ENCODE measurements at regions not wholly inside any gene's neighbourhood (a gene's known extent, or its start where the extent isn't known, plus 50 kb on each side); places are given as distances from the start of the nearest gene placed in this dataset.

- DNase-seq: no peak
Measured at GRCh38 chr5:73996151-73996755, 370.3 kb downstream of the ARHGEF28 start.

GRCh38 chr5:73994963-73995362 is 369.0 kb downstream of the ARHGEF28 start:
- DNase-seq: peak; percentile 87
